T1000 (cell line): ENCODE measurements at regions not wholly inside any gene's neighbourhood (a gene's known extent, or its start where the extent isn't known, plus 50 kb on each side); places are given as distances from the start of the nearest gene placed in this dataset.

ENCODE experiments used
- DNase-seq: peaks from one replicate; lab custom pipeline; 2025; ENCODE audit warnings: mixed read lengths; lab: John Stamatoyannopoulos, UW

GRCh38 chr13:82374719-82375118 lies 1507.6 kb downstream of the SLITRK1 start:
- no peak for DNase-seq

GRCh38 chr13:82370316-82370715 lies 1512.0 kb downstream of the SLITRK1 start:
- no peak for DNase-seq

GRCh38 chr13:82364525-82364924 lies 1517.7 kb downstream of the SLITRK1 start:
- no peak for DNase-seq

- no peak for DNase-seq
Measured at GRCh38 chr13:82358284-82358683, 1524.0 kb downstream of the SLITRK1 start.

GRCh38 chr13:82356667-82357410 lies 1525.4 kb downstream of the SLITRK1 start:
- DNase-seq, result no peak

GRCh38 chr13:82344867-82345266 lies 1537.4 kb downstream of the SLITRK1 start:
- DNase-seq, result no peak

- no peak for DNase-seq
Measured at GRCh38 chr13:82341116-82341515, 1541.2 kb downstream of the SLITRK1 start.

- no peak for DNase-seq
Measured at GRCh38 chr13:82330499-82330898, 1551.8 kb downstream of the SLITRK1 start.

- no peak for DNase-seq
Measured at GRCh38 chr13:82323101-82323500, 1559.2 kb downstream of the SLITRK1 start.

- DNase-seq, result no peak
Measured at GRCh38 chr13:82305588-82305987, 1576.7 kb downstream of the SLITRK1 start.

GRCh38 chr13:82298106-82298505 lies 1584.2 kb downstream of the SLITRK1 start:
- DNase-seq, result no peak

GRCh38 chr13:82294226-82294625 lies 1588.0 kb downstream of the SLITRK1 start:
- DNase-seq, result no peak

- DNase-seq, result no peak
Measured at GRCh38 chr13:82292334-82292733, 1589.9 kb downstream of the SLITRK1 start.

GRCh38 chr13:82291852-82292251 lies 1590.4 kb downstream of the SLITRK1 start:
- DNase-seq, result no peak

GRCh38 chr13:82275644-82276043 lies 1606.6 kb downstream of the SLITRK1 start:
- DNase-seq, result no peak

GRCh38 chr13:82259284-82259683 lies 1623.0 kb downstream of the SLITRK1 start:
- no peak for DNase-seq

- DNase-seq, result no peak
Measured at GRCh38 chr13:82257790-82258507, 1624.3 kb downstream of the SLITRK1 start.

GRCh38 chr13:82248762-82249161 lies 1633.5 kb downstream of the SLITRK1 start:
- DNase-seq, result no peak

GRCh38 chr13:82245860-82246259 lies 1636.4 kb downstream of the SLITRK1 start:
- no peak for DNase-seq

- DNase-seq, result no peak
Measured at GRCh38 chr13:82224806-82225205, 1657.5 kb downstream of the SLITRK1 start.

- no peak for DNase-seq
Measured at GRCh38 chr13:82221621-82222020, 1660.7 kb downstream of the SLITRK1 start.

- no peak for DNase-seq
Measured at GRCh38 chr13:82220641-82221040, 1661.6 kb downstream of the SLITRK1 start.

- DNase-seq, result no peak
Measured at GRCh38 chr13:82216165-82216564, 1666.1 kb downstream of the SLITRK1 start.

- DNase-seq, result no peak
Measured at GRCh38 chr13:82214341-82214740, 1667.9 kb downstream of the SLITRK1 start.
